Ascending aorta (tissue), 2 donors: ENCODE measurements at regions not wholly inside any gene's neighbourhood (a gene's known extent, or its start where the extent isn't known, plus 50 kb on each side); places are given as distances from the start of the nearest gene placed in this dataset.

ENCODE experiments used
- DNase-seq, 2 donors: peaks; one replicate each; pipeline ENCODE4 v3.0.0-alpha.2; 2019; ENCODE audit warnings: low spot score in 2 of 2
- H3K27ac ChIP-seq, 2 donors: fragments of 200-600 bp; sonication (generic); one replicate each; pipeline ENCODE4 v1.5.1; 2016 to 2017; ENCODE audit warnings: mild to moderate bottlenecking in 1 of 2
- H3K27me3 ChIP-seq: fragments of 200-600 bp; sonication (generic); one replicate; pipeline ENCODE4 v1.5.1; 2017
- H3K36me3 ChIP-seq, 2 donors: fragments of 200-600 bp; sonication (generic); one replicate each; pipeline ENCODE4 v1.5.1; 2016
- H3K4me1 ChIP-seq, 2 donors: fragments of 200-600 bp; sonication (generic); one replicate each; pipeline ENCODE4 v1.5.1; 2016 to 2017; ENCODE audit warnings: mild to moderate bottlenecking in 1 of 2
- H3K4me3 ChIP-seq, 2 donors: fragments of 200-600 bp; sonication (generic); one replicate each; pipeline ENCODE4 v1.5.1; 2016 to 2017; ENCODE audit warnings: mild to moderate bottlenecking in 1 of 2
- H3K9me3 ChIP-seq, 2 donors: fragments of 200-600 bp; sonication (generic); one replicate each; pipeline ENCODE4 v1.5.1; 2016
- CTCF ChIP-seq, 3 experiments: fragments of 200-600 bp in 2 of 3; fragments of 450-650 bp in 1 of 3; sonication (generic) in 2 of 3; IDR thresholded peaks; one replicate each; pipeline ENCODE4 v1.5.1; 2016 to 2019; ENCODE audit warnings: antibody characterized with exemption in 3 of 3, mild to moderate bottlenecking in 1 of 3, moderate library complexity in 1 of 3
- intact Hi-C: fragments of 100-400 bp; cut with DNase I; formaldehyde crosslinking; loops from one replicate; pipeline ENCODE4 v1.15.1; 2023

GRCh38 chr4:79652232-79652631 is 244.2 kb upstream of the GK2 start:
- H3K4me1 ChIP-seq: peaks cover 0 to 22% of the 10 kb centered on the region in 2 donors
- no peaks in the 10 kb centered on the region for H3K27me3 ChIP-seq
- no peak overlapping the region for H3K4me3 ChIP-seq
- peaks cover 0 to under 1% of the 10 kb centered on the region in 2 donors for H3K9me3 ChIP-seq
- no peak for TF ChIP-seq CTCF (IDR thresholded peaks at IDR 0.05)
- H3K27ac ChIP-seq: peak overlapping the region; percentile 3 to 66
- no peak for DNase-seq
- intact Hi-C loops: loop anchor here (10.0 kb wide), 1 partner anchor 423 kb away; the partner anchor contains the start of gene ANTXR2
- no peaks in the 10 kb centered on the region for H3K36me3 ChIP-seq

GRCh38 chr4:79651456-79651855 is 243.4 kb upstream of the GK2 start:
- peaks cover 0 to 22% of the 10 kb centered on the region in 2 donors for H3K4me1 ChIP-seq
- H3K27me3 ChIP-seq: no peaks in the 10 kb centered on the region
- peak overlapping the region; percentile 3 to 66 for H3K27ac ChIP-seq
- no peak overlapping the region for H3K4me3 ChIP-seq
- H3K9me3 ChIP-seq: no peaks in the 10 kb centered on the region
- no peaks in the 10 kb centered on the region for H3K36me3 ChIP-seq
- intact Hi-C loops: loop anchor here (10.0 kb wide), 1 partner anchor 423 kb away; the partner anchor contains the start of gene ANTXR2
- no peak for TF ChIP-seq CTCF (IDR thresholded peaks at IDR 0.05)
- no peak for DNase-seq

GRCh38 chr4:79650794-79651431 is 242.9 kb upstream of the GK2 start:
- Histone ChIP-seq H3K9me3 (no peaks in the 10 kb centered on the region), H3K4me3 (no peak overlapping the region), H3K27ac (peak overlapping the region in 1 of 2 donors; percentile 66), H3K36me3 (no peaks in the 10 kb centered on the region), H3K27me3 (no peaks in the 10 kb centered on the region), H3K4me1 (peaks cover 0 to 22% of the 10 kb centered on the region in 2 donors)
- no peak for DNase-seq
- no peak for TF ChIP-seq CTCF (IDR thresholded peaks at IDR 0.05)
- intact Hi-C loops: loop anchor here (10.0 kb wide), 1 partner anchor 424 kb away; the partner anchor contains the start of gene ANTXR2

- Histone ChIP-seq H3K4me3 (no peak overlapping the region), H3K9me3 (no peaks in the 10 kb centered on the region), H3K27ac (no peak overlapping the region), H3K4me1 (peaks cover 0 to 22% of the 10 kb centered on the region in 2 donors), H3K27me3 (no peaks in the 10 kb centered on the region), H3K36me3 (no peaks in the 10 kb centered on the region)
- intact Hi-C loops: loop anchor here (10.0 kb wide), 1 partner anchor 425 kb away; the partner anchor contains the start of gene ANTXR2
- TF ChIP-seq CTCF (IDR thresholded peaks at IDR 0.05): no peak
- no peak for DNase-seq
Measured at GRCh38 chr4:79650217-79650616, 242.2 kb upstream of the GK2 start.

GRCh38 chr4:79645942-79646341 is 237.9 kb upstream of the GK2 start:
- Histone ChIP-seq H3K9me3 (no peaks in the 10 kb centered on the region), H3K36me3 (no peaks in the 10 kb centered on the region), H3K4me3 (no peak overlapping the region), H3K27me3 (no peaks in the 10 kb centered on the region), H3K27ac (no peak overlapping the region), H3K4me1 (peaks cover 0 to under 1% of the 10 kb centered on the region in 2 donors)
- no peak for DNase-seq
- intact Hi-C loops: no loop called here
- TF ChIP-seq CTCF (IDR thresholded peaks at IDR 0.05): no peak
